Smooth muscle cell (in vitro differentiated cells): ENCODE measurements at regions not wholly inside any gene's neighbourhood (a gene's known extent, or its start where the extent isn't known, plus 50 kb on each side); places are given as distances from the start of the nearest gene placed in this dataset.

ENCODE experiments used
- DNase-seq: peaks from one replicate; lab custom pipeline; 2025; ENCODE audit not compliant: unreplicated experiment; lab: John Stamatoyannopoulos, UW
- H2AFZ ChIP-seq: fragments of 200-600 bp; sonication (generic); 2 replicates; pipeline ENCODE4 v1.6.0; 2016; ENCODE audit warnings: antibody characterized with exemption, low read depth, mild to moderate bottlenecking
- H3F3A ChIP-seq: fragments of 200-600 bp; sonication (generic); 2 replicates; pipeline ENCODE4 v1.6.0; 2017; ENCODE audit warnings: antibody characterized with exemption, low read depth
- H3K27ac ChIP-seq: fragments of 200-600 bp; sonication (generic); 2 replicates; pipeline ENCODE4 v1.5.1; 2016; ENCODE audit warnings: low read depth, mild to moderate bottlenecking
- H3K27me3 ChIP-seq: fragments of 200-600 bp; sonication (generic); 2 replicates; pipeline ENCODE4 v1.6.1; 2016; ENCODE audit warnings: low read depth, mild to moderate bottlenecking
- H3K36me3 ChIP-seq: fragments of 200-600 bp; sonication (generic); 2 replicates; pipeline ENCODE4 v1.5.1; 2016; ENCODE audit warnings: low read depth
- H3K4me1 ChIP-seq: fragments of 200-600 bp; sonication (generic); 2 replicates; pipeline ENCODE4 v1.5.1; 2016; ENCODE audit warnings: low read depth
- H3K4me2 ChIP-seq: fragments of 200-600 bp; sonication (generic); 2 replicates; pipeline ENCODE4 v1.6.0; 2016; ENCODE audit warnings: mild to moderate bottlenecking
- H3K4me3 ChIP-seq: fragments of 200-600 bp; sonication (generic); 2 replicates; pipeline ENCODE4 v1.5.1; 2016; ENCODE audit warnings: mild to moderate bottlenecking
- H3K79me2 ChIP-seq: fragments of 200-600 bp; sonication (generic); 2 replicates; pipeline ENCODE4 v1.6.0; 2016; ENCODE audit warnings: low read depth, mild to moderate bottlenecking
- H3K9ac ChIP-seq: fragments of 200-600 bp; sonication (generic); 2 replicates; pipeline ENCODE4 v1.6.0; 2016; ENCODE audit warnings: low read depth
- H3K9me3 ChIP-seq: fragments of 200-600 bp; sonication (generic); replicated peaks from 2 replicates; pipeline ENCODE4 v1.5.1; 2016; ENCODE audit warnings: low read depth
- H4K20me1 ChIP-seq: fragments of 200-600 bp; sonication (generic); 2 replicates; pipeline ENCODE4 v1.6.0; 2016; ENCODE audit warnings: low read depth
- WGBS: methylation state at CpG from one replicate; pipeline ENCODE4 v1.1.7; 2016; ENCODE audit warnings: low lambda C conversion rate; 5-methylcytosine and 5-hydroxymethylcytosine counted together
- TF ChIP-seq, protein P1 (sequence below): fragments of 200-600 bp; sonication (generic); IDR thresholded peaks from 2 replicates; pipeline ENCODE4 v1.5.1; 2017; ENCODE audit warnings: borderline replicate concordance, mild to moderate bottlenecking, antibody characterized with exemption; ENCODE audit not compliant: insufficient read depth, poor library complexity, severe bottlenecking

DNA sequence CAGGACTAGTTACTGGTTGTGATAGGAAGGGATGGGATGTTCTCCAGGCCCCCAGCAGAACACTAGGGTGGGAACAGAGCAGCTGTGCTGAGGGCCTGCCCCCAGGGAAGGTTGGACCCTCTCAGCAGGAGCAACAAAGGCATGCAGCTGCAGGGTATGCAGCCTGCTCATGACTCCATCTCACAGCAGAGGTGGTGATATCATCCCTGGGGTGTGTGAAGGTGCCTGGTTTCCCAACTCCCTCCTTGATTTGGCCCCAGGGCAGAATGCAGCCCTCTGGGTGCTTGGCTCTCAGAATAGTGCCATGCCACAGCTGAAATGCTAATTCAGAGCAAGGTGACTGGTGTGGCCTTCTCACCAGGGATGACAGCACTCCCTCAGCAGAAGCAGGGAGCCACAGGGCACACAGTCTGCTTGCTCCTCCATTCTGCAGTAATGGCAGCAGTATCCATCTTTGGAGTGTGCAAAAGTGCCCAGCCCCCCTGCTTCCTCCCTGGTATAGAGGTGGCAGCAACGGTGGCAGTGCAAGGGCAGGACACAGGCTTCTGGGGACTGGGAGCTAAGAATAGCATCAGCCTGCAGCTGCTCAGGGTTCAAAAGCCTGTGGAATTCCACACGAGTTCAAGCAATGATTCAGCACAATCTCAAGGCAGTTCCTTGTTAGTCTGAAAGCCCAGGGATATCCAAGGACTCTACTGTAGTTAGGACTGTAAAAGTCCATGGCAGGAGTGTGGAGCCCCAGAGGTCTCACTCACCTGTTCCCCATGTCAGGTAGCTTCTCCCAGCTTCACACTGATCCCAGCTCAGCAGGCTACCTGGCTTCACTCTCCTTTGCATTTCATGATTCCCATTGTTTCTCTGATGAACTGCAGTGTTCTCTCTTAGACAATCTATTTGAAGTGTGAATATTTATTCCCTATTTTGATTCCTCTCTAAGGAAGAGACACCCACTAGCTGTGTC lies 298.1 kb upstream of the FOXG1 start:
- Histone ChIP-seq H3K4me1 (no peaks in the 10 kb centered on the region), H3F3A (no peaks in the 10 kb centered on the region), H3K4me3 (no peak overlapping the region), H2AFZ (no peak overlapping the region), H3K27ac (no peak overlapping the region), H3K4me2 (no peak overlapping the region), H3K9me3 (no peaks in the 10 kb centered on the region), H3K27me3 (no peaks in the 10 kb centered on the region), H4K20me1 (no peaks in the 10 kb centered on the region), H3K36me3 (no peaks in the 10 kb centered on the region), H3K9ac (no peak overlapping the region), H3K79me2 (no peaks in the 10 kb centered on the region)
- 47% methylated on average over 2 of the region's 2 CpGs for WGBS
- TF ChIP-seq, protein P1, sequence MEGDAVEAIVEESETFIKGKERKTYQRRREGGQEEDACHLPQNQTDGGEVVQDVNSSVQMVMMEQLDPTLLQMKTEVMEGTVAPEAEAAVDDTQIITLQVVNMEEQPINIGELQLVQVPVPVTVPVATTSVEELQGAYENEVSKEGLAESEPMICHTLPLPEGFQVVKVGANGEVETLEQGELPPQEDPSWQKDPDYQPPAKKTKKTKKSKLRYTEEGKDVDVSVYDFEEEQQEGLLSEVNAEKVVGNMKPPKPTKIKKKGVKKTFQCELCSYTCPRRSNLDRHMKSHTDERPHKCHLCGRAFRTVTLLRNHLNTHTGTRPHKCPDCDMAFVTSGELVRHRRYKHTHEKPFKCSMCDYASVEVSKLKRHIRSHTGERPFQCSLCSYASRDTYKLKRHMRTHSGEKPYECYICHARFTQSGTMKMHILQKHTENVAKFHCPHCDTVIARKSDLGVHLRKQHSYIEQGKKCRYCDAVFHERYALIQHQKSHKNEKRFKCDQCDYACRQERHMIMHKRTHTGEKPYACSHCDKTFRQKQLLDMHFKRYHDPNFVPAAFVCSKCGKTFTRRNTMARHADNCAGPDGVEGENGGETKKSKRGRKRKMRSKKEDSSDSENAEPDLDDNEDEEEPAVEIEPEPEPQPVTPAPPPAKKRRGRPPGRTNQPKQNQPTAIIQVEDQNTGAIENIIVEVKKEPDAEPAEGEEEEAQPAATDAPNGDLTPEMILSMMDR, result no peak
- no peak for DNase-seq

DNA sequence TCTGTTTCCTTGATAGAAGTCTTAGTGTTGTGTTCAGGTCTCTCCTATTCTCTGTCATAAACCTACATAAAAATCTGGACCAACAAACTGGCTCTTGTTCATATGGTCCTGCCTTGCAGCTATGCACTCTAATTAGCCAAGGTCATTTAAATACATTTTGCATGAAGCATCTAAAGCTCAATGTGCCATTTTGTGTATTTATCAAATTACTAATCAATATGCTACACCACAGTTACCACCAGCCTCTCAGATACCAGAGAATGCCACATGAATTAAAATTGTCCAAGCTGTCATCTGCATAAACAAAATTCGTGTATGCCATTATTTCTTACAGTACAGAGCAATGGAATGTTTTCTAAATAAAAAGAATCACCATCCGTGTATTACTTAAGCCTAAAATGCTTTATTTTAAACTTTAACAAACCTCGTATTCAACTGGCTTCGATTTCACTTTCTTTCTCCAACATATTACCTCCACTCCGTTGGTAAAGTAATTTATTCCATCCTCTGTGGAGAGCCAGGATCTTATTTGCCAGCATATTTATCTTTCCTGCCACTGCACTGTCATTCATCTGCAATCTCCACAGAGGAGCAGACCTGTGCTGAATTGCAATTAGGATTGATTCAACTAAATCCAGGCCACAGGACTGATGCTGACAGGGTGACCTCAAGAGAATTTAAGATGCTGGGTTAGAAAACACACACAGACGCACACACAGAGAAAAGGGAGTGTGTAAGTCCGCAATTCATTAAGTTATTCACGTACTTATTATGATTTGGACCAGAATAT lies 284.1 kb upstream of the FOXG1 start:
- Histone ChIP-seq H3K9me3 (no peaks in the 10 kb centered on the region), H3K27me3 (no peaks in the 10 kb centered on the region), H3K27ac (no peak overlapping the region), H3K4me1 (no peaks in the 10 kb centered on the region), H3K9ac (no peak overlapping the region), H4K20me1 (no peaks in the 10 kb centered on the region), H2AFZ (no peak overlapping the region), H3K4me3 (no peak overlapping the region), H3F3A (no peaks in the 10 kb centered on the region), H3K36me3 (no peaks in the 10 kb centered on the region), H3K79me2 (no peaks in the 10 kb centered on the region), H3K4me2 (no peak overlapping the region)
- TF ChIP-seq, protein P1, result no peak
- WGBS, result 76% methylated on average over 8 of the region's 8 CpGs
- DNase-seq, result no peak

DNA sequence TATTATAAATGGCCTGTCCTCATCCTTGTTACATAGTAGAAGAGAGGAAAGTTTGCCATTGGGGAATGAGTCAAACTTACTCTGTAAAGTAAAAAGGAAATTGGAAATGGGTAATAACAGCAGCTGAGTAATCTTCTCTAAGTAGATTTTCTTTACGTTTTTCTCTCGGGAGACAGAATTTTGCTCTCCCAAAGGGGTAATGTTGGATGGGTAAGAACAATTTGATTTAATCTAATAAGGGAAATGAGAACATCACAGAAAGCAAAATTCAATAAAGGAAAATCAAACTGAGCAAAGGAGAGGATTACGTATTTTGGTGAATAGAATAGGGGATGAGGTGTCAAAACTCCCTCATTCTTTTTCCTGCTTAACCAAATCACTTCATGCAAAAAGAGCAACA lies 283.1 kb upstream of the FOXG1 start:
- DNase-seq, result no peak
- no peak overlapping the region for H3K9ac ChIP-seq
- H3K4me1 ChIP-seq, result no peaks in the 10 kb centered on the region
- no peaks in the 10 kb centered on the region for H3K27me3 ChIP-seq
- no peaks in the 10 kb centered on the region for H3K79me2 ChIP-seq
- no peaks in the 10 kb centered on the region for H3F3A ChIP-seq
- WGBS, result 91% methylated on average over 3 of the region's 3 CpGs
- H4K20me1 ChIP-seq, result no peaks in the 10 kb centered on the region
- H3K4me3 ChIP-seq, result no peak overlapping the region
- H3K4me2 ChIP-seq, result no peak overlapping the region
- TF ChIP-seq, protein P1, result no peak
- no peaks in the 10 kb centered on the region for H3K36me3 ChIP-seq
- no peak overlapping the region for H2AFZ ChIP-seq
- no peak overlapping the region for H3K27ac ChIP-seq
- H3K9me3 ChIP-seq, result no peaks in the 10 kb centered on the region
